A673 (cell line): ENCODE measurements at regions not wholly inside any gene's neighbourhood (a gene's known extent, or its start where the extent isn't known, plus 50 kb on each side); places are given as distances from the start of the nearest gene placed in this dataset.

Experiments used
- CTCF ChIP-seq: fragments of 300-800, 200-600 bp; sonication (generic); conservative IDR thresholded peaks from 2 replicates; pipeline ENCODE4 v1.5.1; 2017; ENCODE audit warnings: low read depth, mild to moderate bottlenecking, antibody characterized with exemption, low read length, moderate library complexity, mixed read lengths
- EZH2 ChIP-seq: fragments of 200-600 bp; sonication (generic); IDR thresholded peaks from 2 replicates; pipeline ENCODE4 v1.6.1; 2017; ENCODE audit warnings: borderline replicate concordance, low read depth, mild to moderate bottlenecking, mixed read lengths, antibody characterized with exemption, low read length; ENCODE audit not compliant: poor library complexity, severe bottlenecking

- TF ChIP-seq CTCF (no peak), EZH2 (no peak)
Measured at GRCh38 chr9:29625931-29626330, 2052.7 kb upstream of the C9orf72 start.
